Smooth muscle cell (in vitro differentiated cells): ENCODE measurements at regions not wholly inside any gene's neighbourhood (a gene's known extent, or its start where the extent isn't known, plus 50 kb on each side); places are given as distances from the start of the nearest gene placed in this dataset.

ENCODE experiments used
- DNase-seq: peaks from one replicate; lab custom pipeline; 2025; ENCODE audit not compliant: unreplicated experiment; lab: John Stamatoyannopoulos, UW
- H2AFZ ChIP-seq: fragments of 200-600 bp; sonication (generic); 2 replicates; pipeline ENCODE4 v1.6.0; 2016; ENCODE audit warnings: antibody characterized with exemption, low read depth, mild to moderate bottlenecking
- H3F3A ChIP-seq: fragments of 200-600 bp; sonication (generic); 2 replicates; pipeline ENCODE4 v1.6.0; 2017; ENCODE audit warnings: antibody characterized with exemption, low read depth
- H3K27ac ChIP-seq: fragments of 200-600 bp; sonication (generic); 2 replicates; pipeline ENCODE4 v1.5.1; 2016; ENCODE audit warnings: low read depth, mild to moderate bottlenecking
- H3K27me3 ChIP-seq: fragments of 200-600 bp; sonication (generic); 2 replicates; pipeline ENCODE4 v1.6.1; 2016; ENCODE audit warnings: low read depth, mild to moderate bottlenecking
- H3K36me3 ChIP-seq: fragments of 200-600 bp; sonication (generic); 2 replicates; pipeline ENCODE4 v1.5.1; 2016; ENCODE audit warnings: low read depth
- H3K4me1 ChIP-seq: fragments of 200-600 bp; sonication (generic); 2 replicates; pipeline ENCODE4 v1.5.1; 2016; ENCODE audit warnings: low read depth
- H3K4me2 ChIP-seq: fragments of 200-600 bp; sonication (generic); 2 replicates; pipeline ENCODE4 v1.6.0; 2016; ENCODE audit warnings: mild to moderate bottlenecking
- H3K4me3 ChIP-seq: fragments of 200-600 bp; sonication (generic); 2 replicates; pipeline ENCODE4 v1.5.1; 2016; ENCODE audit warnings: mild to moderate bottlenecking
- H3K79me2 ChIP-seq: fragments of 200-600 bp; sonication (generic); 2 replicates; pipeline ENCODE4 v1.6.0; 2016; ENCODE audit warnings: low read depth, mild to moderate bottlenecking
- H3K9ac ChIP-seq: fragments of 200-600 bp; sonication (generic); 2 replicates; pipeline ENCODE4 v1.6.0; 2016; ENCODE audit warnings: low read depth
- H3K9me3 ChIP-seq: fragments of 200-600 bp; sonication (generic); replicated peaks from 2 replicates; pipeline ENCODE4 v1.5.1; 2016; ENCODE audit warnings: low read depth
- H4K20me1 ChIP-seq: fragments of 200-600 bp; sonication (generic); 2 replicates; pipeline ENCODE4 v1.6.0; 2016; ENCODE audit warnings: low read depth
- WGBS: methylation state at CpG from one replicate; pipeline ENCODE4 v1.1.7; 2016; ENCODE audit warnings: low lambda C conversion rate; 5-methylcytosine and 5-hydroxymethylcytosine counted together
- TF ChIP-seq, protein P1 (sequence below): fragments of 200-600 bp; sonication (generic); IDR thresholded peaks from 2 replicates; pipeline ENCODE4 v1.5.1; 2017; ENCODE audit warnings: borderline replicate concordance, mild to moderate bottlenecking, antibody characterized with exemption; ENCODE audit not compliant: insufficient read depth, poor library complexity, severe bottlenecking

DNA sequence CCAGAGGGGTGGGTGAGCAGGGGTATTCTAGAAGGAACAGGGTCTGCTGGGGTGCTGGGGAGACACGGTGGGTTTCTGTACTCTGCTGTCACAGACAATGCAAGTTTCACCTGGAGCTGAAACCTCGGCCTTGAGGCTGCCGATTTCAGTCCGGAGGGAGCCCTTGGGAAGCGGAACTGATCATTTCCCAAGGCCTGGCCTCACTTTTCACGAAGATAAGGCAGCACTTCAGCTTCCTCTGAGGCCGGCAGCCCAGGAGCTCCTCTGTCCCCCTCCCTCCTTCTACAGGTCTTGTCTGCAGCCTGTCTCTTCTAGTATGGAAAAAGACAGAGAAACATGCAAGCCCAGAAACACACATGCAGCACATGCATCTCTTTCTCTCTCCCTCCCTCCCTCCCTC is 242.1 kb downstream of the CDC5L start:
- TF ChIP-seq, protein P1, sequence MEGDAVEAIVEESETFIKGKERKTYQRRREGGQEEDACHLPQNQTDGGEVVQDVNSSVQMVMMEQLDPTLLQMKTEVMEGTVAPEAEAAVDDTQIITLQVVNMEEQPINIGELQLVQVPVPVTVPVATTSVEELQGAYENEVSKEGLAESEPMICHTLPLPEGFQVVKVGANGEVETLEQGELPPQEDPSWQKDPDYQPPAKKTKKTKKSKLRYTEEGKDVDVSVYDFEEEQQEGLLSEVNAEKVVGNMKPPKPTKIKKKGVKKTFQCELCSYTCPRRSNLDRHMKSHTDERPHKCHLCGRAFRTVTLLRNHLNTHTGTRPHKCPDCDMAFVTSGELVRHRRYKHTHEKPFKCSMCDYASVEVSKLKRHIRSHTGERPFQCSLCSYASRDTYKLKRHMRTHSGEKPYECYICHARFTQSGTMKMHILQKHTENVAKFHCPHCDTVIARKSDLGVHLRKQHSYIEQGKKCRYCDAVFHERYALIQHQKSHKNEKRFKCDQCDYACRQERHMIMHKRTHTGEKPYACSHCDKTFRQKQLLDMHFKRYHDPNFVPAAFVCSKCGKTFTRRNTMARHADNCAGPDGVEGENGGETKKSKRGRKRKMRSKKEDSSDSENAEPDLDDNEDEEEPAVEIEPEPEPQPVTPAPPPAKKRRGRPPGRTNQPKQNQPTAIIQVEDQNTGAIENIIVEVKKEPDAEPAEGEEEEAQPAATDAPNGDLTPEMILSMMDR, result no peak
- no peak overlapping the region for H3K4me2 ChIP-seq
- H3K36me3 ChIP-seq, result no peaks in the 10 kb centered on the region
- H3K9ac ChIP-seq, result no peak overlapping the region
- 65% methylated on average over 7 of the region's 7 CpGs for WGBS
- H3K27ac ChIP-seq, result no peak overlapping the region
- H4K20me1 ChIP-seq, result no peaks in the 10 kb centered on the region
- H3K4me1 ChIP-seq, result peaks cover 5% of the 10 kb centered on the region
- H3F3A ChIP-seq, result no peaks in the 10 kb centered on the region
- H3K27me3 ChIP-seq, result no peaks in the 10 kb centered on the region
- no peak for DNase-seq
- H3K79me2 ChIP-seq, result no peaks in the 10 kb centered on the region
- no peak overlapping the region for H2AFZ ChIP-seq
- no peak overlapping the region for H3K4me3 ChIP-seq
- H3K9me3 ChIP-seq, result no peaks in the 10 kb centered on the region

DNA sequence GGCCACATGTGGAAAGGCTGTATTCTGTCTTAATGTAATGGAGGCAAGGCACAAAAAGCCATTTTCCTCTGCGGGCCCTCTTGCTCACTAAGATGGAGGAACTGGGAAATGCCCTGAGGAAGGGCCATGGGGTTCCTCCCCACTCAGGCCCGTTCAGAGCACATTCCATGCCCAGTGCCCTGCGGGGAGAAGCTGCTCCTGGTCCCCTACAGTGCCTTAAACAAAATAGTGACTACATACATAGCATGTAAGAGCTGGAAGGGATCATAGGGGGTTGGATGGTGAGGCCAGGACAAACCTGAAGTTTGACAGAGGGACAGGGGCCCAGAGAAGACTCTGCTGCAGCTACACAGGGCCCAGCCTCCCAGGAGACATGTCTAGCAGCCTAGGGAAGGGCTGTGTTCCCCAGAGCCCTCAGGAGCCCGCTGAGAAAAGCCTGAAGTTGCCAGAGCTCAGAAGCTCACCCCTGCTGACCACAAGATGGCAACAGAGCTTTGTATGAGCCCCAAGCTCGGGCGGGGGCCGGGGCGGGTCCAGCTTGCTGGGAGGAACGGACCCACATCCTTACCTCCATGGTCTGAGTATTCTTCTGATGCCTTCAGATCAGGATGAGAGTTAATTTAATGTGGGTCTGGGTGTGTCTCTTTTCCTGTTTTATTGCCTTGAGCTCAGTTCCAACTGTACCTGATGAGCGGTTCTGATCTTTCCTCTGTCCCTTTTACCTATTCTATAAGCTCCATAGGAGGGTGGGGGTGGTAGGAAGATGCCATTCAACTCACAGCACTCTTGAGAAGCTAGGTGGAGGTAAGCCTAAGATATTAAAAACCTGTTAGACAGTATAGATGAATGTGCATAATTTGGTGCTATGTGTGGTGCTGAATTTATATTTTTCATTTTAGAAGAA is 242.9 kb downstream of the CDC5L start:
- no peaks in the 10 kb centered on the region for H4K20me1 ChIP-seq
- H3K36me3 ChIP-seq, result no peaks in the 10 kb centered on the region
- no peaks in the 10 kb centered on the region for H3F3A ChIP-seq
- no peaks in the 10 kb centered on the region for H3K9me3 ChIP-seq
- H3K27ac ChIP-seq, result no peak overlapping the region
- H2AFZ ChIP-seq, result peak overlapping the region; percentile 62
- TF ChIP-seq, protein P1, result peak; percentile 72
- no peaks in the 10 kb centered on the region for H3K79me2 ChIP-seq
- no peak overlapping the region for H3K9ac ChIP-seq
- H3K4me3 ChIP-seq, result no peak overlapping the region
- peak overlapping the region; percentile 68 for H3K4me2 ChIP-seq
- H3K4me1 ChIP-seq, result peaks cover 5% of the 10 kb centered on the region
- 29% methylated on average over 10 of the region's 10 CpGs for WGBS
- H3K27me3 ChIP-seq, result no peaks in the 10 kb centered on the region
- peak; percentile 3 for DNase-seq

DNA sequence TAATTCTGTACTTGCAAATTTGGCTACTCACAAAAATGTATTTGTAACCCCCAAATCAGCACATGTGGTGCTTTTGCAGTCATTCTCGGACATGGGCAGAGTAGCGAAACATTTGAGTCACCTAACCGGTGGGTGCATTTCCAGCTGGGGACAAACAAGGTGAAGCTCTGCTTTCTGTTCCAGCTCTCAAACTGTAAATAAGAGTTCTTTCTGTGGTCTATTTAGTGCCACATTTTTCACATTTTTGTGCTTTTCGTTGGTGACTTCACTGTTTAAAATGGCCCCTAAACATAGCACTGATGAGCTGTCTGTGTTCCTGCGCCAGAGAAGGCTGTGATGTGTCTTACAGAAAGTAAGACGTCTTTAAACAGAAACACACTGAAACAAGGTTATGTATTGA is 244.5 kb downstream of the CDC5L start:
- Histone ChIP-seq H3K4me3 (no peak overlapping the region), H3K4me1 (peaks cover 5% of the 10 kb centered on the region), H3K4me2 (peak overlapping the region; percentile 49), H3K27ac (peak overlapping the region; percentile 37), H4K20me1 (no peaks in the 10 kb centered on the region), H3K79me2 (no peaks in the 10 kb centered on the region), H3K36me3 (no peaks in the 10 kb centered on the region), H3K9me3 (no peaks in the 10 kb centered on the region), H2AFZ (peak overlapping the region; percentile 86), H3K9ac (no peak overlapping the region), H3F3A (no peaks in the 10 kb centered on the region), H3K27me3 (no peaks in the 10 kb centered on the region)
- WGBS, result 42% methylated on average over 6 of the region's 6 CpGs
- TF ChIP-seq, protein P1, result no peak
- DNase-seq, result no peak

DNA sequence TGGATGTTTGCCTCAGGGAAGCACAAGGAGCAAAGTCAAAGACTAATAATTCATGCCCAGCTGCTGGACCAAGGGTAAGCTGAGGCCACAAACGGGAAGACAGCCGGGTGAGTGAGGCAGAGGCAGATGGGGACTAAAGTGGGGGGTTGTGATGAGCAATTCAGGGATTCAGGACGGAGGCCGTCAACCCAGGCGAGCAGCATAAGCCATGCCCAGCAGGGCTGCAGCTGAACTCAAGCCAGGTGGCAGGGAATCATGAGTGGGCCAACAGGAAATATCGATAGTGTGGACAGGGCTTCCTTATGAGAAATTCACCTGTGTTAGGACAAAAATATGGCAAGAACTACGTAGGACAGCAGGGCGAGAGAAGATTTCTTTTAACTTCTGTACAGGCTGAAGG is 246.8 kb downstream of the CDC5L start:
- TF ChIP-seq, protein P1, result no peak
- Histone ChIP-seq H3F3A (no peaks in the 10 kb centered on the region), H3K27ac (no peak overlapping the region), H3K27me3 (no peaks in the 10 kb centered on the region), H3K9ac (no peak overlapping the region), H2AFZ (no peak overlapping the region), H4K20me1 (no peaks in the 10 kb centered on the region), H3K4me2 (no peak overlapping the region), H3K4me3 (no peak overlapping the region), H3K79me2 (no peaks in the 10 kb centered on the region), H3K36me3 (no peaks in the 10 kb centered on the region), H3K4me1 (peaks cover 5% of the 10 kb centered on the region), H3K9me3 (no peaks in the 10 kb centered on the region)
- DNase-seq, result no peak
- WGBS, result 96% methylated on average over 8 of the region's 8 CpGs
